ENCODE measurements at regions not wholly inside any gene's neighbourhood (a gene's known extent, or its start where the extent isn't known, plus 50 kb on each side); places are given as distances from the start of the nearest gene placed in this dataset.

DNA sequence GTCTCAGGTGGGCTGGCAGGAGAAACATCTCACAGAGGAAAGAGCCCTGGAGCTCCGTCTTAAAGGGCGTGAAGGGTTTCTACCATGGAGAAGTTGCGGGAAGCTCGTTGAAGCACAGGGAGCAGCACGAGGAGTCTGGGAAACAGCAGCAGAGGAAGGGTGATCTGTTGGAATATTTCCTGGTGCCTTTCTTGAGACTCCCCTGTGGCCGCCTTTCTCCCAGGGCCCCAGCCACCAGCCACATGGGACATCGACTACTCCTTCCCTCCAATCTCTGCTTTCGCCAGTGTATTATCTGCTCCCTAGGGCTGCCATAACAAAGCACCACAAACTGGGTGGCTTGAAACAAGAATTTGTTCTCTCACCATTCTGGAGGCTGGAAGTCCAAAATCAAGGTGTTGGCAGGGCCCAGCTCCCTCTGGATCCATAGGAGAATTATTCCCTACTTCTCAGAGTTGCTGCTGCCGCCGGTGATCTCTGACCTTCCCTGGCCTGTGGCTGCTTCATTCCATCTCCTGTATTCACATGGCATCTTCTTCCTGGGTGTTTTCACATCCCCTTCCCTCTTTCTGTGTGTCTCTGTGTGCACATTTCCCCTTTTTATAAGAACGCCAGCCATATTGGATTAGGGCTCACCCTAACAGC, 152.8 kb upstream of the GSC start:
- no peak for DNase-seq (ENCODE audit: low spot score)

DNA sequence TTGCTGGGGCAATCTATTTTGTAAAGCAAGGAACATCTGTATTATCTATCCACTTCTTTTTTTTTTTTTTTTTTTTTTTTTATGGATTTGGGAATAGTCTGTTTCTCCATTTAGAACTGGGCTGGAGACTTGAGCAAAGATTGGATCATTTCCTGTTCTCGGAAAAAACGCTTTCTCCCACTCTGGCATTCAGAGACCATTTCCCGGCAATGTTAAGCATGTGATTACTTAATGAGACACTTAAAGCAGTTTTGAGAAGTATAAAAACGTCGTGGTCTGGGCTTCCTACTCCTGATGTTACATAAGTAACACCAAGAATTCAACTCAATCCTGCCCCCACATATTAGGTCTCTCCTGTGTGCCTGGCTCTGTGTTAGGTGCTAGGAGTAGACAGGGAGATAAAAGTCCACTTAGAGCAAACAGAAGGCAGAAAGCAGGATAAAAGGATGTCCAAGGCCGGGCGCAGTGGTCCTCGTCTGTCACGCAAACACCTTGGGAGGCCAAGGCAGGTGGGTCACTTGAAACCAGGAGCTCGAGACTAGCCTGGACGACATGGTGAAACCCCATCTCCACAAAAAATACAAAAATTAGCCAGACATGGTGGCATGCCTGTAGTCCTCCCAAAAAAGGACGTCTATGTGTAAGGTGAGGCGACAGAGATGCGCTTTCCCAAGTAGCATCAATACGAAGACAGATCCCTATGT, 152.1 kb upstream of the GSC start:
- no peak for DNase-seq (ENCODE audit: low spot score)

DNA sequence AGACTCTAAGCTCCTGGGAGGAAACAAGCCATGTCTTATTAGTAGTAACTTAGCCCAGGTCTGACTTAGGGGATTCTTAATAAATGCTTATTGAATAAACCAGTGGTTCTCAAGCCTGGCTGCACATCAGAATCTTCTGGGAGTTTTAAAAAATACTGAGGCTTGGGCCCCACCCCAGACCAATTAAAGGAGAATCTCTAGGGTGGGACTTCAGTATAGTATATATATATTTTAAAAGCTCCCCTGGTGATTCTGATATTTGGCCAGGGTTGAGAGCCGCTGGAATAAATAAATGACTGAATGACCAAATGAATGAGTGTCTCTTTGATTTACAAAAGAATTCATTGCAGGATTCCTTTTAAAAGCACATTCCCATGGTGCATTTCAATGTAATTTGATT, 151.5 kb upstream of the GSC start:
- DNase-seq (ENCODE audit: low spot score), result no peak

DNA sequence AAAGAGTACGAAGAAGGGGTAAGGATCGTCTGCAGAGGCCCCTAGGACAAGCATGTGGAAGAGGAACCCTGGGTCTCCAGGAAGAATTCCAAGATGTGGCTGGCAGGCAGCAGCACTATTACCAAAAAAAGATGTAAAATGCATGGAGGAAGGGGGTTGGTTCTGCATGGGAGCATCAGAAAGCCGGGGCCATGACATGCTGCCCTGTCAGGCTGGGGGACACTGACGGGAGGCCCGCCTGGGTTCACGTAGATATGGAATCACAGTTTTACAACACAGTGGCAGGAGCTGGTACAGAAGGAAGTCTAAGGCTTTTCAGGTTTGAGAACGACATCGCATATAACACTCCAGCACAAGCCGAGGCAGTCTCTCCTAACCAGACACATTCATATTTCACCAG, 150.0 kb upstream of the GSC start:
- no peak for DNase-seq (ENCODE audit: low spot score)

DNA sequence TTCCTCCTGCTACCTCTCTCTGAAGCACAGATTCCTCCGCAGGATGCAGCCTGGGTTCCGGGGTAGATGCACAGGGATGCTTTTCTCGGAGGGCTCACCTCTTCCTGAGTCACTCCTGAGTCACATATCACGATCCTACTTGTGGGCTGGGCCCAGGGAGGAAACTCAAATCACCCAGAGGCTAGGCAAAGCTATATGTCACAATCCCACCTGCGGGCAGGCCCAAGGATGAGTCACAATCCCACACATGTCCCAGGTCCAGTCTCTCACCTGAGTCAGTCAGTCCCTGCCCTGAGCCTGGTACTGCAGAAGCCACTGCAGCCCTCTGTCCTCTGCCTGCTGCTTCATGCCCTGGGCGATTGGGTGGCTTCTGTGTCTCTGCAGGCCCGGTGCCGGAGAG, 149.0 kb upstream of the GSC start:
- no peak for DNase-seq (ENCODE audit: low spot score)

DNA sequence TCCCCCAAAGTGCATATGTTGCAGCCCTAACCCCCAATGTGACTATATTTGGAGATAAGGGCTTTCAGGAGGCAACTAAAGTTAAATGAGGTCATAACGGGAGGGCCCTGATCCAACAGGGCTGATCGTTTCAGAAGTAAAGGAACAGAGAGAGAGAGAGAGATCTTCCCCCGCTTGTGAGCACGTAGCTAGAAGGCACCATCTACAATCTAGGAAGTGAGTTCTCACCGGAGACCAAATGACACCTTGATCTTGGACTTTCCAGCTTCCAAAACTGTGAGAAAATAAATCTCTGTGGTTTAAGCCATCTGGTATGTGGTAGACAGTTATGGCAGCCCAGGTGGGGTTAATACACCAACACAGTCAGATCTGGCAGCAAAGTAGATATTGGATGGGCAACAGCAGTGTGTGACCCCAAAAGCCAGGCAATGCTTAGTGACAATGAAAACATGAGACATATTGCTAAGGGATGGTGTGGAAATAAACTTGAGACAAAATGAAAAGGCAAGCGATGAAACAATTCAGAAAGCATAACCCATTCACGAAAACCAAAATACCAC, 147.2 kb upstream of the GSC start:
- DNase-seq (ENCODE audit: low spot score), result no peak

DNA sequence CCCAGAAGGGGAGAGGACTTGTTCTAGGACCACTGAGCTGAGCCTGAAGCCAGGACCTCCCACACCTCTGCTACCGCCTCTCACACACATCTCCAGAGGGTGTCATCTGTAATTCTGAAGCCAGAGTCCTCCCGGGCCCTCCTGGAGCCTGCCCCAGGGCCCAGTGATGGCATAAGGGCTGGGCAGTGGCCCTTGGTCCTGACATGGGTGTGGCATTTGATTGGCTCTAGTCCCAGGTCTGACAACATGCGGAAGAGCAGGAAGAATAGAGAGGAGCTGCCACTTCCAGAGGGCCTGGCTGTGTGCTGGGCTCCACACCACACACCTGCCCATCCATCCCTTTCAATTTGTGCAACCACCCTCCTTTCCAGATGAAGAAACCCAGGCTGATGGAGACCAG, 144.3 kb upstream of the GSC start:
- no peak for DNase-seq (ENCODE audit: low spot score)

DNA sequence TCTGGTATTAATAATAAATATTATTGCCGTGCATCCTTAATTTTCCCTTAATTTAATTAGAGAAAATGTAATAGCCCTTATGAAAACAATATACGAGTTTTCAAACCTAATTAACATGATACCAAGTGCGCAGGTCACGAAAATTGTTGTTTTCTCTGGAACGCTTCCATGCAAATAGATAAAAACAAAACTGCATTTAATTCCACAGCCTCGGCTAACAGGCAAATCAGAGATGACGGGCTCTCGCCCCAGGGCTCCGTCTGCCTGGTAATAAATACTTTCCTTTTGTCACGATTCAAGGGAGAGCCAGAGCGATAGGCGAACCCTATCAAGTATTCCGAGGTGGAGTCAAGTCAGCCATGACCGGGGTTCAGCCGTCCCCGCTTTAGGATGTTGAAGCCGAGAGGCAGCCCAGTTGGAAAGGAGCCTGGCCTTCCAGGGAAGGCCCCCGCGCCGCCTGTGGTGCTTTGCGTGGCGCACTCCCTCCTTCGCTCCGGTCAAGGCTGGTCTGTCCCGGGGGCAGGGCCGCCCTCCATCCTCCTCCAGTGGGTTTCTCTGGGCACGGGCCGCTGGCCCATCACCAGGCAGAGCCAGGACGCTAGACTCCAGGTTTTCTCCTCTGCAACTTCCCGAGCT, 137.8 kb upstream of the GSC start:
- no peak for DNase-seq (ENCODE audit: low spot score)

DNA sequence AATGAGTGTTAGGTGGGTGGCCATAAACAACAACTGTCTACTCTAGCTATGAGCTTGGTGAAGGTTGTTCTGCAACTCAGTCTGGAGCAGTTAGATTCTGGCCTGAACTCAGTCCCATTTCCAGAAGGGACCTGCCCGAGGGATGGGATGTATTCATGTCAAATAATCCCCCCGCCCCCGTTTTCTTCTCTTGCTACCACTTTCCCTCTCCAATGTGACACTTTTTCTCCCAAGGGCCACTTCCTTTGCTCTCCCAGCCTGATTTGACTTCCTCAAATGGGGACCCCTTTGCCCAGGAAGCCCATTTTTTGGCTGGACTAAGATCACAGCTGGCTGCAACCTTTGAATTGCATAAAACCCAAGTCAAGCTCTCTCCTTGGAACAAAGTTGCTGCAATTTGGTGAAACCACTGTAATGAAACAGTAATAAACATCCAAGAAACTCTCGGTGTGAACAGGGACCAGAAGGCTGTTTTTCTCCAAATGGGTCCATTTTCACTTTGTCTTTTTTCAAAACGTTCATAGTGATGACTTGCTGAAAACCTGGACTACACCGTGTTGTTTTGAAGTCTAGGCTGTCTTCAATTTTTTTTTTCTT, 137.2 kb upstream of the GSC start:
- no peak for DNase-seq (ENCODE audit: low spot score)

DNA sequence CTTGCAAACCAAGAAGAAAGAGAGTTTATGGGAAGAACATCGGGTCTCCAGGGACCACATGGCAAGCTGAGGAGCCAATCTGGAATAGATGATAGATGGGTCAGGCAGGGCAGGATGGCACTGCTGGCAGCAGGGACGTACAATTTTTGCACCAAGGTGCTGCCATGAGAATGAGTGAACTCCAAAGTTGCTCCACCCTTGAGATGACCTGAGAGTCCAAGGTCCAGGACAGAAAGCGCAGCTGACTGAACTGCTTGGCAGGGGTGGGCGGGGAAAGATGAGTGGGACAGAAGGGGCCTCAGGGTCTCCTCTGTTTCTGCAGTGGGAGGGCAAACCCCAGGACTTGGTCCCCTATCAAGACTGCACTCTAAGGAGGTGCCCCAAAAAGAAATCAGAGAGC, 136.7 kb upstream of the GSC start:
- no peak for DNase-seq (ENCODE audit: low spot score)

DNA sequence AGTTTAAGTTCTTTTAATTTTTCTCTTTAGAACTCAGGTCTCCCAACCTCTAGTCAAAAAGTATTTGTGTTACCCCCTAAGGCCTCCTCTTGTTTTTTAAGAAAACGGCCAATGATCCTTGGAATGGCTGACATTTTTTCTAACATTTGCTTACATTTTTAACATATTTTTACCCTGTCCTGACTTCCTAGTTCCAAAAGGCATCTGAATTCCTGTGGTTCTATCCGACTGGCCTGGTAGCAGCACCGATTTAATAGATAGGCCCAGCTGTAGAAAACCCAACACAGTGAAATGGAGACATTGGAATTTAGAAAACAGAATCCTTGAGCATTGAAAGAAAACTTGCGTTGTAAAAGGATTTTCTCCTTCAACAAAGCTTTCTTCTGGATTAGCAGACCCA, 134.7 kb upstream of the GSC start:
- no peak for DNase-seq (ENCODE audit: low spot score)

DNA sequence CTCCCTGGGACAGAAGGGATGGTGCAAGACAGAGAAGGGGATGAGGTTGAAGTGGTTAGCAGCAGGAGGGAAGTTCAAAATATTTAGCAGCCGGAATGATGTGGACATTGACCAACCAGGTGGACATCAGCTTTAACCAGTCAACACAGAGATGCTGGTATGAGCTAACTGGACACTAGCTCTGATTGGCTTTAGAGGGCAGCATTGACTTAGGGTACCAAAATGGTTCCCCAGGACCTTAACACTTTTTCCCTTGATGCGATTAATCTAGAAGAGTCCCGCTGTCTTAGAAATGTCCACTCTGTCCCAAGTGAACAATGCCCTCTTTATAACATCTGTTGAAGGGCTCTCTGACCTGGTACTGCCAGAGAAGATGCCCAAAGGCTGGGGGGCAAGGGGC, 134.0 kb upstream of the GSC start:
- DNase-seq (ENCODE audit: low spot score), result no peak

DNA sequence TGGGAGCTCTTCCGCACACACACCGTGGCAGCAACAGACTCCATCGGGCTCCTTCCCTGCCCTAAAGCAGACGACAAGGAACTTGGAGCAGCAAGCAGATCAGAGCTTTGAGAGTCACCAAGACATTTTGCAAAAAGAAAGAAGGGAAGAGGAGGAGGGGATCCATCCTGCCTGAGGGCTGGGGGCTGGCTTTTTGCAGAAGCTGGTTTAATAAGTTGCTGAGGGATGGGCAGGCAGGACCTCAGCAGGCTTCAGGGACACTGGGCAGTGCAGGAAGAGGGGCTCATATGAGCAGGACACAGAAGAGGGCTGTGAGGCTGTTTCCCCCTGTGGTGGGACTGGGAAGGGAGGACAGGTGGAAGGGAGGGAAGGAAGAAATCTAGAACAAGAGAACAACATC, 133.4 kb upstream of the GSC start:
- no peak for DNase-seq (ENCODE audit: low spot score)

DNA sequence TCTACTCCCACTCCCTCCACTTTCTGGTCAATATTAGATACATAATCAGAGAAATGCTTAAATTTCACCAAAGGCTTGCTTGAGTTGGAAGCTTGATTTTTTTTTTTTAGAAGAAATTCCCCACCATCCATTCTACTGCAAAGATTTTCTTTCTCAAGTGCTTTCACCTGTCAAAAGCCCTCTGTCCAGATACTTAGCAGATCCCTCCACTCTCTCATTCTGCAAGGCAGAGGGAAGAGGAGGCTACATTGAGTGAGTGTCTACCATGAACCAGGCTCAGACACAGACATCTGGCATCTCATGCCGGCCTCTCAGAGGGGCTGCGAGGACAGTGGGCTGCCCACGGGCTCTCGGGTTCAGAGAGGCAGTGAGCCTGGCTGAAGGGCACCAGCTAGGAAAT, 127.6 kb upstream of the GSC start:
- no peak for DNase-seq (ENCODE audit: low spot score)

DNA sequence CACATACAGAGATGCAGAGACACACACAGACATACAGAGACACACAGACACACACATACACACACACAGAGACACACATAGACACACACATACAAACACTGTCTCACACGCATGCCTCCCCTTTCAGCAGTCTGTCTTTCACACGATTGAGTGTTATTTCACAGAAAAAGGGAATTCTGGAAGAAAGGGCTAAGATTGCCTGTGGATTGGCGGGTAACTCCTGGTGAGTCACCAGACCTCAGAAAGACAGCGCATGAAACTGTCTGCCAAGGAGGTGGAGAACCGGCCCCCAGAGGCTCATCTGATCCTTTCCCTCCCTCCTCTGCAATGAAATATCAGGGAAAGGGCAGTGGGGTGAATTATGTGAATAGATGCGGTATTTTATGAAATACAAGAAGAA, 127.2 kb upstream of the GSC start:
- no peak for DNase-seq (ENCODE audit: low spot score)

DNA sequence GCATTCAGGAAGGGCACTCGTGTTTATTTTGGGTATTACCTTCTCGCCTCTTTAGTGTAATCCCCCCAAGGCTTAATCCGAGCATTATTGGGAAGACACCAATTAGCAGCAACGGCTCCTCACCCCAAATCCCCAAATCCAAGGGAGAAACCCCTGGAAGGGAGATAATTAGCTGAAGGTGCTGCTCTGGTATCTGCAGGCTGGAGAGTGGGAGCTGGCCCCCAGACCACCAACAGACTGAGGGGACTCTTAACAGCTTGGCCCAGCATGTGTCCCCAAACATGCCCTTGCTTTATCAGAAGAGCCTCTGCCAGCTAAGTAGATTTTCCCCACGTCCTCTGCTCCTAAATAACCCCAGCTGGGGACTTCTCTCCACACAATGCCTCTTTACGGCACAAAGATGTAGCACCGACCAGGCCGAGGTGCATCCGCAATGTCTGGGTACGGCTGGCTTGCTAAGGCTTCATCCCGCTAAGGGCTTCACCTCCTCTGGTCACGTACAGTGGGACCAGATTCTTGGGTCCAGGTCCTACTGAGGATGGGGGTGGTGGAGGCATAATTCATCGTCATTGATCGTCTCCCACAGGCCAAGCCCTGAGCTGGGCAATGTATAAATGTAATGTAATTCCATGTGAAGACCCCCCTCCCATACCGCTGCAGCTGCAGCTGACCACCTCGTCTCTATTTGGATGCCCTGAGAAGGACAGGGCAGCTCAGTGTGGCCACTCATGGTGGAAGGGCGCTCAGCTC, 123.7 kb upstream of the GSC start:
- no peak for DNase-seq (ENCODE audit: low spot score)

DNA sequence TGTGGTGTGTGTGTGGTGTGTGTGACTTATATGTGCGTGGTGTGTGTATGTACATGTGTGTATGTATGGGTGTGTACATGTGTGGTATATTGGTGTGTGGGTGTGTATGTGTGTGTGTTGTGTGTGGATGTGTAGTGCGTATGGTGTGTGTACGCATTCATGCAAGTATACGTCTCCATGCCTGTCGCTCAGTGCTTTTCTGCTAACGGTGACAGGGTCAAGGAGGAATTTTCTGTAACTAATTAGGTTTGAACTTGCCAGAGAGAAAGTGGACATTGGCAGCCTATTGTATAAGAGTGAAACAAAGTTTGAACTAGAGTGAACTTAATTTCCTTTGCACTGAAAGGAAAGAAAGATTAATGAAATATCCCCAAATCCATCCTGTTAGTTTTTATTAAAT, 120.9 kb upstream of the GSC start:
- no peak for DNase-seq (ENCODE audit: low spot score)

DNA sequence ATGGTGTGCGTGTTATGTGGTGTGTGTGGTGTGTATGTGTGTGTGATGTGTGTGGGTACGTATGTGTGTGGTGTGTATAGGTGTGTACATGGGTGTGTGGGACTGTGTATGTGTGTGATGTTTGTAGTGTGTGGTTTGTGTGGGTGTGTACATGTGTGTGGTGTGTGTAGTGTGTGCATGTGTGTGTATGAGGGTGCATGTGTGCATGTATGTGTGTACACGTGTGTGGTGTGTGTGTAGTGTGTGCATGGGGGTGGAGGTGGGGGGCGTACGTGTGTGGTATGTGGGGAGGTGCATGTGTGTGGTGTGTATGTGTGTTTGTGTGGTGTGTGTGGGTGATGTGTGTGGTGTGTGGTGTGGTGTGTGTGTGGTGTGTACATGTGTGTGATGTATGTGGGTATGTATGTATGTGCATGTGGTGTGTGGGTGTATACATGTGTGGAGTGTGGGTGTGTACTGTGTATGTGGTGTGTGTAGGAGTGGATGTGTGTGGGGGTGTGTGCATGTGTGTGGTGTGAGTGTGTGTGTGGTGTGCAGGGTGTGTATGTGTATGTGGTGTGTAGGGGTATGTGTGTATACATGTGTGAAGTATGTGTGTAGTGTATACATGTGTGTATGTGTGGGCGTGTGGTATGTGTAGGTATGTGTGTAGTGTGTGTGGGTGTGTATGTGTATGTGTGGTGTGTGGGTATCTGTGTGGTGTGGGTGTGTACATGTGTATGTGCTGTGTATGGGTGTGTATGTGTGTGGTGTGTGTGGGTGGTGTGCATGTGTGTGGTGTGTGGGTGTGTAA, 119.8 kb upstream of the GSC start:
- DNase-seq (ENCODE audit: low spot score), result no peak

DNA sequence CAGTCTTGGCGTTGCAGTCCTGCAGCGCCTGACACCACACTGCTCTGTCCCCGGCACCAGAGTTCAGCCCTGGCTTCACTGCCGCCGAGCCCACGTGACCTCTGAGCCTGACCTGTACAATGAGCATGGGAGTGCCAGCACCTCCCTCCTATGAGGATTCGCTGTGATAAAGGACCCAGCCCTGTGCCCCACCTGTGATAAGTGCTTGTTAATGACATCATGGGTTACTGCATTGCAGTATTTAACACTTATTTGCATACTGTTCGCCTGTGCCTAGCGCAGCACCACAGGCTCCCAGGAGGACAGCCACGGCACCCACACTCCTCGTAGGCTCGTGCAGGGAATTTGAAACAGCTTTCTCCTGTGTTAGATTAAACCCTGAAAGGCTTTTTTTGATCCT, 118.2 kb upstream of the GSC start:
- no peak for DNase-seq (ENCODE audit: low spot score)

DNA sequence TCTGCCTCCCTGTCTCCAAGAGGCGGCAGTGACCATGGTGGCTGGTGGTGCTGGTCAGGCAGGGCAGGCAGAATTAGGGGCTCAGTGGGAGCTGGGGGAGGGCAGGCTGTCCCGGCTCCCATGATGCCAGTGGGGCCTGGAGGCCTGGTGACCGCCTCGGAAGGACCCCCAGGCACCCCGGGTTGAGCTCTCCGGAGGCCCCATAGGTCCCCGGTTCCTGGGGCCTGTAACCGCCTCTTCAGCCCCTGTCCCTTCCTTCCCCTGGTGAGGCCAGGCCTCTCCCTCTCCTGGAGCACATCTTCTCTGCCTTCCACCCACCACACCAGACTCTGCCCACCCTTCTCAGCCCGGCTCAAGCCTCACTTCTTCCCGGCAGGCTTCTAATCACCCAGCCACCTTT, 117.7 kb upstream of the GSC start:
- no peak for DNase-seq (ENCODE audit: low spot score)

DNA sequence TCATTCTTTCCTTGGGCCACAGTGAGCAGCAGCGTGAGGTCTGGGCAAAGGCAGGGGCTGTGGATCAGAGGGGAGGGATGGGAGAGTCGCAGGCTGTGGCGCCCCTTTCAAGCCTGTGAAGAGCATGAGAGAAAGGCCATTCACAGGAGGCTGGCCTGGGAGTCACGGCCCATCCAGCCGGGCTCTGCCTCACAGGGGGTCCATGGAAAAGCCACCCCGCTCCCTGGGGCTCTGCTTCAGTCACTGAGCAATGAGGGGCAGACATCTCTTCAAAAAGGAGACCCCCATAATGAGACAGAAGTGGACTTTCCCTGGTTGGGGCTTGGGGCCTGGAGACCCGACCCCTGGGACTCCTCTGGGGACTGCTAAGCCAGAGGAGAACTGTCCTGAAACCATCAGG, 117.0 kb upstream of the GSC start:
- no peak for DNase-seq (ENCODE audit: low spot score)
